HEK293T (cell line): ENCODE measurements at regions not wholly inside any gene's neighbourhood (a gene's known extent, or its start where the extent isn't known, plus 50 kb on each side); places are given as distances from the start of the nearest gene placed in this dataset.

Source experiments
- ARNT ChIP-seq: fragments of 450-650 bp; IDR thresholded peaks from 2 replicates; pipeline ENCODE4 v1.6.1; 2017; ENCODE audit warnings: mild to moderate bottlenecking
- BHLHE40 ChIP-seq: fragments of 450-650 bp; IDR thresholded peaks from 2 replicates; pipeline ENCODE4 v1.6.1; 2016; ENCODE audit warnings: mild to moderate bottlenecking, moderate library complexity, borderline replicate concordance
- ELF4 ChIP-seq: fragments of 450-650 bp; IDR thresholded peaks from 2 replicates; pipeline ENCODE4 v1.6.1; 2017; ENCODE audit warnings: antibody characterized with exemption
- FOXA1 ChIP-seq: fragments of 450-650 bp; IDR thresholded peaks from 2 replicates; pipeline ENCODE4 v1.6.1; 2016; ENCODE audit warnings: mild to moderate bottlenecking
- FOXM1 ChIP-seq: fragments of 450-650 bp; IDR thresholded peaks from 2 replicates; pipeline ENCODE4 v1.6.1; 2017; ENCODE audit warnings: mild to moderate bottlenecking, borderline replicate concordance
- HDGF ChIP-seq: fragments of 450-650 bp; IDR thresholded peaks from 2 replicates; pipeline ENCODE4 v1.6.1; 2017; ENCODE audit warnings: antibody characterized with exemption, borderline replicate concordance
- L3MBTL2 ChIP-seq: fragments of 450-650 bp; conservative IDR thresholded peaks from 2 replicates; pipeline ENCODE4 v1.6.1; 2016; ENCODE audit warnings: mild to moderate bottlenecking
- SP1 ChIP-seq: fragments of 450-650 bp; IDR thresholded peaks from 2 replicates; pipeline ENCODE4 v1.6.1; 2017
- SUZ12 ChIP-seq: fragments of 450-650 bp; IDR thresholded peaks from 2 replicates; pipeline ENCODE4 v1.6.1; 2016; ENCODE audit warnings: mild to moderate bottlenecking
- TARDBP ChIP-seq: fragments of 450-650 bp; IDR thresholded peaks from 2 replicates; pipeline ENCODE4 v1.6.1; 2016
- ZNF384 ChIP-seq: fragments of 450-650 bp; IDR thresholded peaks from 2 replicates; pipeline ENCODE4 v1.6.1; 2016
- TF ChIP-seq, protein P1 (sequence below): fragments of 450-650 bp; IDR thresholded peaks from 2 replicates; pipeline ENCODE4 v1.6.1; 2016

DNA sequence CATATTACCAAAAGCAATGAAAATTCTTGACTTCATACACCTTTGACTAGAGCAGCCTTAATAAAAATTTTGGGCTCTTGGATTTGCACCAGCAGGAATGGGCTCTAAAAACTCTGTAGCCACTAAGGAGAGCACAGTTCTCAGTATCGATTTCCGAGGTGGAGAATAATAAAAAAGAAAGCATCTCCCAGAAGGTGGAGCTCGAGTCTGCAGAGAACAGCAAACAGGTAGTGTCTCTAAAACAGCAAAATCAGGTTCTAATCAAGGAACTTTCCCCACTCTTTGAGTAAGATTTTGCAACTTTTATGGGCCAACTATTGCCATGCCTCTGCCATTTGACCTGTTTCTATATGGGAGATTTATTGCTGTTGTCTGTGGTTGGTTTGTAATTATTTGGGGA, 258.7 kb upstream of the GPC6 start:
- TF ChIP-seq SP1 (no peak), FOXM1 (no peak), BHLHE40 (no peak), ZNF384 (no peak), SUZ12 (no peak), TARDBP (no peak), ELF4 (no peak), L3MBTL2 (no peak), ARNT (no peak), FOXA1 (no peak), HDGF (no peak)
- TF ChIP-seq, protein P1, sequence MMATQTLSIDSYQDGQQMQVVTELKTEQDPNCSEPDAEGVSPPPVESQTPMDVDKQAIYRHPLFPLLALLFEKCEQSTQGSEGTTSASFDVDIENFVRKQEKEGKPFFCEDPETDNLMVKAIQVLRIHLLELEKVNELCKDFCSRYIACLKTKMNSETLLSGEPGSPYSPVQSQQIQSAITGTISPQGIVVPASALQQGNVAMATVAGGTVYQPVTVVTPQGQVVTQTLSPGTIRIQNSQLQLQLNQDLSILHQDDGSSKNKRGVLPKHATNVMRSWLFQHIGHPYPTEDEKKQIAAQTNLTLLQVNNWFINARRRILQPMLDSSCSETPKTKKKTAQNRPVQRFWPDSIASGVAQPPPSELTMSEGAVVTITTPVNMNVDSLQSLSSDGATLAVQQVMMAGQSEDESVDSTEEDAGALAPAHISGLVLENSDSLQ: peak; percentile 21; the same call in 1 of the 2 replicates
